CD14-positive monocyte (primary cell): ENCODE measurements at regions not wholly inside any gene's neighbourhood (a gene's known extent, or its start where the extent isn't known, plus 50 kb on each side); places are given as distances from the start of the nearest gene placed in this dataset.

Experiments used
- DNase-seq, 3 donors: peaks; one replicate each; pipeline ENCODE4 v3.0.0-alpha.2; 2011 to 2022
- H2AFZ ChIP-seq: 2 replicates; pipeline ENCODE4 v1.6.0; 2012; ENCODE audit warnings: mild to moderate bottlenecking, low read depth, low read length, inconsistent platforms; ENCODE audit not compliant: insufficient read depth, poor library complexity, severe bottlenecking
- H3K27ac ChIP-seq, 2 donors: 1 replicate in 1 of 2; 2 replicates in 1 of 2; pipeline ENCODE4 v1.5.1; 2012 to 2013; ENCODE audit warnings: low read length in 2 of 2, control low read depth in 1 of 2, inconsistent platforms in 1 of 2, low read depth in 1 of 2, mild to moderate bottlenecking in 1 of 2
- H3K27me3 ChIP-seq, 2 donors: one replicate each; pipeline versions ENCODE4 v1.6.0 to v1.6.1; 2011 to 2013; ENCODE audit warnings: low read length in 2 of 2; ENCODE audit not compliant: control insufficient read depth in 2 of 2, insufficient read depth in 2 of 2
- H3K36me3 ChIP-seq, 2 donors: replicated peaks in 1 of 2; 1 replicate in 1 of 2; 2 replicates in 1 of 2; pipeline versions ENCODE4 v1.5.1 to v1.6.1; 2012 to 2013; ENCODE audit warnings: low read length in 2 of 2, control low read depth in 1 of 2, inconsistent platforms in 1 of 2, mild to moderate bottlenecking in 1 of 2; ENCODE audit not compliant: insufficient read depth in 2 of 2, control insufficient read depth in 1 of 2
- H3K4me1 ChIP-seq, 2 donors: 1 replicate in 1 of 2; 2 replicates in 1 of 2; pipeline versions ENCODE4 v1.5.1 to v1.6.1; 2012 to 2013; ENCODE audit warnings: low read length in 2 of 2, control low read depth in 1 of 2, inconsistent platforms in 1 of 2, mild to moderate bottlenecking in 1 of 2, moderate library complexity in 1 of 2; ENCODE audit not compliant: insufficient read depth in 2 of 2, control insufficient read depth in 1 of 2
- H3K4me2 ChIP-seq: replicated peaks from 2 replicates; pipeline ENCODE3; 2012; ENCODE audit warnings: low read length, moderate library complexity, mild to moderate bottlenecking; ENCODE audit not compliant: poor library complexity, severe bottlenecking; ENCODE audit errors: extremely low read depth
- H3K4me3 ChIP-seq, 3 experiments: fragments of 200-600 bp in 1 of 3; sonication (generic) in 1 of 3; replicated peaks in 1 of 3; 1 replicate in 2 of 3; 2 replicates in 1 of 3; pipeline ENCODE4 v1.5.1; 2011 to 2013; ENCODE audit warnings: low read length in 3 of 3, mild to moderate bottlenecking in 3 of 3, control low read depth in 2 of 3, low read depth in 2 of 3, inconsistent platforms in 1 of 3, moderate library complexity in 1 of 3
- H3K79me2 ChIP-seq: 2 replicates; pipeline ENCODE4 v1.6.0; 2012; ENCODE audit warnings: mild to moderate bottlenecking, control low read depth, inconsistent platforms, low read length, moderate library complexity; ENCODE audit not compliant: insufficient read depth
- H3K9ac ChIP-seq: 2 replicates; pipeline ENCODE4 v1.6.0; 2017; ENCODE audit warnings: low read length, mild to moderate bottlenecking; ENCODE audit not compliant: insufficient read depth, poor library complexity, severe bottlenecking
- H3K9me3 ChIP-seq, 2 donors: replicated peaks in 1 of 2; 1 replicate in 1 of 2; 2 replicates in 1 of 2; pipeline versions ENCODE4 v1.5.1 to v1.6.1; 2012 to 2013; ENCODE audit warnings: low read length in 2 of 2, control low read depth in 1 of 2; ENCODE audit not compliant: control insufficient read depth in 1 of 2, insufficient read depth in 1 of 2
- H4K20me1 ChIP-seq: 2 replicates; pipeline ENCODE4 v1.6.0; 2012; ENCODE audit warnings: mild to moderate bottlenecking, low read length, control low read depth, moderate library complexity; ENCODE audit not compliant: insufficient read depth
- H3K27ac Mint-ChIP-seq, 7 donors: one replicate each; pipeline ENCODE4 v1.8.0; 2020; ENCODE audit warnings: mild to moderate bottlenecking in 7 of 7, mixed read lengths in 7 of 7, moderate library complexity in 6 of 7, inconsistent platforms in 2 of 7
- H3K27me3 Mint-ChIP-seq, 3 donors: one replicate each; pipeline ENCODE4 v1.8.0; 2021 to 2022; ENCODE audit warnings: low read depth in 3 of 3, mild to moderate bottlenecking in 3 of 3, mixed read lengths in 3 of 3, moderate library complexity in 3 of 3, inconsistent platforms in 1 of 3
- H3K36me3 Mint-ChIP-seq, 2 donors: one replicate each; pipeline ENCODE4 v1.8.0; 2020; ENCODE audit warnings: mixed read lengths in 2 of 2, inconsistent platforms in 1 of 2, mild to moderate bottlenecking in 1 of 2
- H3K4me1 Mint-ChIP-seq: one replicate; pipeline ENCODE4 v1.8.0; 2020; ENCODE audit warnings: mild to moderate bottlenecking, mixed read lengths
- H3K4me3 Mint-ChIP-seq, 2 donors: one replicate each; pipeline ENCODE4 v1.8.0; 2020; ENCODE audit warnings: mild to moderate bottlenecking in 2 of 2, mixed read lengths in 2 of 2, moderate library complexity in 1 of 2
- H3K9me3 Mint-ChIP-seq, 7 donors: one replicate each; pipeline ENCODE4 v1.8.0; 2020 to 2022; ENCODE audit warnings: mixed read lengths in 7 of 7, mild to moderate bottlenecking in 6 of 7, moderate library complexity in 6 of 7, inconsistent platforms in 2 of 7
- CTCF ChIP-seq: fragments of 200-600 bp; IDR thresholded peaks from one replicate; pipeline ENCODE4 v1.8.0; 2022; ENCODE audit warnings: antibody characterized with exemption, mild to moderate bottlenecking
- WGBS: methylation state at CpG from one replicate; pipeline ENCODE4 v1.1.5; 2013; ENCODE audit warnings: missing lambda C conversion rate; ENCODE audit not compliant: insufficient coverage; 5-methylcytosine and 5-hydroxymethylcytosine counted together
- intact Hi-C, 2 donors: fragments of 100-400 bp; cut with micrococcal nuclease; formaldehyde crosslinking; loops; one replicate each; pipeline versions ENCODE4 v1.15.0 to v1.15.1; 2023

DNA sequence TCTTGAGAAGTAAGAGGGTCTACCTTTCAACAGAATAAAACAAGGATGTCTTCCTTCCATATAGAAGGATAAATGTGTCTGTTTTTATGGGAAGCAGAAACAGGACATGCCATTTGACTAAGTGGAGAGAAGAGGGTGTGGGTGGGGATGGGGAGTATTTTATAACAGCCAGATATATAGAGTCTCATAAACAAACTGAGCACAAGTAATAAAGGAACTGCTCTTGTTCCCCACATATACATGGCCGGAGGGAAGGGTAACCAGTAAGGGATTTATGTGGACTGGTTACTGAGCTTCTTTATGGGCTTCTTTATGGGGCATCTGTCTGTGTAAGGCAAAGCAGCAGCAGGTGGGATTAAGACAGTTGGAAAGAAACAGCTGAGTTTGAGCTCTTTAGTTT is 558.1 kb downstream of the REEP3 start:
- WGBS, result no CpG with 5 or more reads among the region's 1 CpG
- H3K27me3 ChIP-seq, result no peaks in the 10 kb centered on the region
- H4K20me1 ChIP-seq, result no peaks in the 10 kb centered on the region
- H3K9me3 Mint-ChIP-seq, result peaks cover 0 to 6% (median 2%) of the 10 kb centered on the region in 7 donors
- H3K9ac ChIP-seq, result no peak overlapping the region
- no peak overlapping the region for H3K4me2 ChIP-seq
- H3K9me3 ChIP-seq, result no peaks in the 10 kb centered on the region
- H3K27me3 Mint-ChIP-seq, result peaks cover 0 to 2% (median 0%) of the 10 kb centered on the region in 3 donors
- no peak overlapping the region for H3K27ac Mint-ChIP-seq
- no peaks in the 10 kb centered on the region for H3K4me1 Mint-ChIP-seq
- no peaks in the 10 kb centered on the region for H3K4me1 ChIP-seq
- intact Hi-C loops, result no loop called here
- no peaks in the 10 kb centered on the region for H3K36me3 Mint-ChIP-seq
- H3K4me3 ChIP-seq, result no peak overlapping the region
- no peaks in the 10 kb centered on the region for H3K36me3 ChIP-seq
- no peak overlapping the region for H2AFZ ChIP-seq
- H3K4me3 Mint-ChIP-seq, result no peak overlapping the region
- H3K27ac ChIP-seq, result no peak overlapping the region
- no peak for TF ChIP-seq CTCF
- DNase-seq, result no peak
- no peaks in the 10 kb centered on the region for H3K79me2 ChIP-seq

DNA sequence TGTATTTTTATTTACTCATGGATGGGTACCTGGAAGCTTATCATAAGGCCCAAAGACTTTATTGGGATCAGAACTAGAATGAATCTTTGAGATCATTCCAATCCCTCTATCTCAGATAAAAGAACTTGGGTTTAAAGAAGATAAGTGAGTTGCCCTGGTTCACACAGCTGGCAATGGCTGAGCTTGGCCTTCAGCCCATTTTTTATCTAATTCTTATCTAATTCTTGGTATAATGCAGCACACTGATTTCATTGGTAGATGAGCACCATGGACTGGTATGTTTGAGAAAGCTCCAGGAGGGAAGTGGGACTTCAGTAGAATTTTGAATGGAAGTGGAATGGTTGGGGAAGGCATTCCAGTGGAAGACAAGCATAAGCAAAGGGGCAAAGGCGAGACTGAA is 558.9 kb downstream of the REEP3 start:
- intact Hi-C loops, result no loop called here
- Mint-ChIP-seq H3K4me1 (no peaks in the 10 kb centered on the region), H3K27me3 (peaks cover 0 to 2% (median 0%) of the 10 kb centered on the region in 3 donors), H3K4me3 (no peak overlapping the region), H3K36me3 (no peaks in the 10 kb centered on the region), H3K27ac (no peak overlapping the region), H3K9me3 (peaks cover 0 to 6% (median 2%) of the 10 kb centered on the region in 7 donors)
- Histone ChIP-seq H3K9ac (no peak overlapping the region), H3K9me3 (no peaks in the 10 kb centered on the region), H3K27me3 (no peaks in the 10 kb centered on the region), H3K36me3 (no peaks in the 10 kb centered on the region), H3K79me2 (no peaks in the 10 kb centered on the region), H3K4me2 (no peak overlapping the region), H3K4me1 (no peaks in the 10 kb centered on the region), H3K27ac (no peak overlapping the region), H2AFZ (no peak overlapping the region), H3K4me3 (no peak overlapping the region), H4K20me1 (no peaks in the 10 kb centered on the region)
- 80% methylated on average over 1 of the region's 1 CpG for WGBS
- TF ChIP-seq CTCF, result no peak
- DNase-seq, result no peak
